Body of pancreas (tissue), 4 donors: ENCODE measurements at regions not wholly inside any gene's neighbourhood (a gene's known extent, or its start where the extent isn't known, plus 50 kb on each side); places are given as distances from the start of the nearest gene placed in this dataset.

Source experiments
- POLR2A ChIP-seq, 3 donors: fragments of 450-650 bp; IDR thresholded peaks; one replicate each; pipeline ENCODE4 v1.6.1; 2016; ENCODE audit warnings: antibody characterized with exemption in 3 of 3, mild to moderate bottlenecking in 2 of 3
- TF ChIP-seq, protein P1 (sequence below), 7 experiments: fragments of 450-650 bp in 4 of 7; fragments of 200-600 bp in 3 of 7; sonication (generic) in 3 of 7; IDR thresholded peaks; one replicate each; pipeline ENCODE4 v1.5.1; 2016 to 2019; ENCODE audit warnings: antibody characterized with exemption in 7 of 7

DNA sequence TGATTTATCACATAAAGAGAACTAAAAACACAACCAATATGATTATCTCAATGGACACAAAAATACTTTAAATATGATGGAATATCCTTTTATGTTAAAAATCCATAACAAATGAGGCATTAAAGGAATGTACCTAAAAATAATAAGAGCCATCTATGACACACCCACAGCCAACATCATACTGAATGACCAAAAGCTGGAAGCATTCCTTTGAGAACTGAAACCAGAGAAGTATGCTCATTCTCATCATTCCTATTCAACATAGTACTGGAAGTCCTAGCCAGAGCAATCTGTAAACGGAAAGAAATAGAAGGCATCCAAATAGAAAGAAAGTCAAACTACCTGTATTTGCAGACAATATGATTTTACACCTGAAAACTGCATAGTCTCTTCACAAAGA, 671.0 kb downstream of the SLITRK1 start:
- TF ChIP-seq, protein P1, sequence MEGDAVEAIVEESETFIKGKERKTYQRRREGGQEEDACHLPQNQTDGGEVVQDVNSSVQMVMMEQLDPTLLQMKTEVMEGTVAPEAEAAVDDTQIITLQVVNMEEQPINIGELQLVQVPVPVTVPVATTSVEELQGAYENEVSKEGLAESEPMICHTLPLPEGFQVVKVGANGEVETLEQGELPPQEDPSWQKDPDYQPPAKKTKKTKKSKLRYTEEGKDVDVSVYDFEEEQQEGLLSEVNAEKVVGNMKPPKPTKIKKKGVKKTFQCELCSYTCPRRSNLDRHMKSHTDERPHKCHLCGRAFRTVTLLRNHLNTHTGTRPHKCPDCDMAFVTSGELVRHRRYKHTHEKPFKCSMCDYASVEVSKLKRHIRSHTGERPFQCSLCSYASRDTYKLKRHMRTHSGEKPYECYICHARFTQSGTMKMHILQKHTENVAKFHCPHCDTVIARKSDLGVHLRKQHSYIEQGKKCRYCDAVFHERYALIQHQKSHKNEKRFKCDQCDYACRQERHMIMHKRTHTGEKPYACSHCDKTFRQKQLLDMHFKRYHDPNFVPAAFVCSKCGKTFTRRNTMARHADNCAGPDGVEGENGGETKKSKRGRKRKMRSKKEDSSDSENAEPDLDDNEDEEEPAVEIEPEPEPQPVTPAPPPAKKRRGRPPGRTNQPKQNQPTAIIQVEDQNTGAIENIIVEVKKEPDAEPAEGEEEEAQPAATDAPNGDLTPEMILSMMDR (IDR thresholded peaks at IDR 0.05) = no peak
- no peak for TF ChIP-seq POLR2A (IDR thresholded peaks at IDR 0.05)
